SKM-1 treated with dmso at 0.1 percent for 144 hours (cell line): ENCODE measurements at regions not wholly inside any gene's neighbourhood (a gene's known extent, or its start where the extent isn't known, plus 50 kb on each side); places are given as distances from the start of the nearest gene placed in this dataset.
"Not testable (repeated sequence)": the region's sequence is repeated elsewhere in the genome, so short reads cannot be mapped to it uniquely, and the experiment has no call there.

ENCODE experiments used
- DNase-seq: peaks from one replicate; lab custom pipeline; 2025; ENCODE audit not compliant: unreplicated experiment; lab: John Stamatoyannopoulos, UW

- no peak for DNase-seq
Observed at GRCh38 chr4:62740296-62740695, 1540.2 kb downstream of the ADGRL3 start.

- no peak for DNase-seq
Observed at GRCh38 chr4:62717154-62717553, 1517.0 kb downstream of the ADGRL3 start.

GRCh38 chr4:62711575-62711974 lies 1511.4 kb downstream of the ADGRL3 start:
- no peak for DNase-seq

GRCh38 chr4:62709618-62710252 lies 1509.6 kb downstream of the ADGRL3 start:
- DNase-seq: peak; percentile 23

- DNase-seq: no peak
Observed at GRCh38 chr4:62706423-62706822, 1506.3 kb downstream of the ADGRL3 start.

- DNase-seq: no peak
Observed at GRCh38 chr4:62683799-62684566, 1483.9 kb downstream of the ADGRL3 start.

GRCh38 chr4:62676962-62677361 lies 1476.8 kb downstream of the ADGRL3 start:
- DNase-seq: no peak

GRCh38 chr4:62670514-62670913 lies 1470.4 kb downstream of the ADGRL3 start:
- peak; percentile 3 for DNase-seq

GRCh38 chr4:62661821-62662220 lies 1461.7 kb downstream of the ADGRL3 start:
- DNase-seq: no peak

GRCh38 chr4:62656006-62656405 lies 1455.9 kb downstream of the ADGRL3 start:
- DNase-seq: no peak

- DNase-seq: peak; percentile 5
Observed at GRCh38 chr4:62644372-62644771, 1444.2 kb downstream of the ADGRL3 start.

- DNase-seq: no peak
Observed at GRCh38 chr4:62640296-62640695, 1440.2 kb downstream of the ADGRL3 start.

- no peak for DNase-seq
Observed at GRCh38 chr4:62627671-62628070, 1427.5 kb downstream of the ADGRL3 start.

- DNase-seq: peak; percentile 22
Observed at GRCh38 chr4:62627141-62627540, 1427.0 kb downstream of the ADGRL3 start.

GRCh38 chr4:62622089-62622488 lies 1422.0 kb downstream of the ADGRL3 start:
- peak; percentile 69 for DNase-seq

- no peak for DNase-seq
Observed at GRCh38 chr4:62619971-62620370, 1419.8 kb downstream of the ADGRL3 start.

GRCh38 chr4:62618042-62618441 lies 1417.9 kb downstream of the ADGRL3 start:
- no peak for DNase-seq

- DNase-seq: no peak
Observed at GRCh38 chr4:62601737-62602136, 1401.6 kb downstream of the ADGRL3 start.

GRCh38 chr4:62595265-62595664 lies 1395.1 kb downstream of the ADGRL3 start:
- DNase-seq: not testable (repeated sequence)

- no peak for DNase-seq
Observed at GRCh38 chr4:62591756-62592155, 1391.6 kb downstream of the ADGRL3 start.

- DNase-seq: no peak
Observed at GRCh38 chr4:62588671-62589070, 1388.5 kb downstream of the ADGRL3 start.

- no peak for DNase-seq
Observed at GRCh38 chr4:62571494-62571893, 1371.4 kb downstream of the ADGRL3 start.

- no peak for DNase-seq
Observed at GRCh38 chr4:62560858-62561257, 1360.7 kb downstream of the ADGRL3 start.
